HUDEP-2 (cell line): ENCODE measurements at regions not wholly inside any gene's neighbourhood (a gene's known extent, or its start where the extent isn't known, plus 50 kb on each side); places are given as distances from the start of the nearest gene placed in this dataset.

Source experiments
- DNase-seq, 76 experiments: peaks; one replicate each; lab custom pipeline; 2025; ENCODE audit not compliant: unreplicated experiment in 76 of 76; lab: John Stamatoyannopoulos, UW

DNA sequence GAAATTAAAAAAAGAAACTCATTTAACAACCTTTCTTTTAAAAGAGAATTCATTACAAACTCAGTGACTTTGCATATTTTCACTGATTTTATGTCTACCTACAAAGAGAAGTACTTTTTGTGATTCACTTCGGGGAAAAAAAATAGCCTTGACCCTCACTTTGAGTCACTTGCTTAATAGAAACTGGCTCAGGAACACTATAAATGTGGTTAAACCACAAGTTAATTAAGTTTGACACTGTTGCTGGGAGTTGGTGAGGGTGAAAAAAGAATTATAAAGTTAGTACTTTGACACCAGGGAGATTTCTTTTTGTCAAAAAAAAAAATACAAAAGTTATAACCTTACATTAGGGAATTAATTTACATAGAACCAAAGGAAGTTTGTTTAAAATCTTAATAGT, 810.9 kb downstream of the NR2F2 start:
- no peak for DNase-seq

DNA sequence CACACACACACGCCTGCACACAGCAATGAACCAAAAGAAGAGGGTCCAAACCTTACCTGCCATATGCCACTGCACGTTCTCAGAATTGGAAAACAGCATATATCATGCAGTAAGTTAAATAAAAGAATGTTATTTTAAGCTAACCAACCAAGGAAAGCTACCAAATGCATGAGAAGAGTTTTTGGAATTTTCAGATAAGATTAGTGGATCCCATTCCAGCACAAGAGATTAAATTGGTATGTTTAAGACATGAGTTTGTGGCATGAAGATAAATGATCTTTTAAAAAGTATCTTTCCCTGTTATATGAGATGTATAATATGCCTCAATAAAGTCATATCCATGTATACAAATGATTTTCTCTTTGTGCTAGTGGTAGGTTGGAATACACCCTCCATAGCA, 811.4 kb downstream of the NR2F2 start:
- DNase-seq = no peak

DNA sequence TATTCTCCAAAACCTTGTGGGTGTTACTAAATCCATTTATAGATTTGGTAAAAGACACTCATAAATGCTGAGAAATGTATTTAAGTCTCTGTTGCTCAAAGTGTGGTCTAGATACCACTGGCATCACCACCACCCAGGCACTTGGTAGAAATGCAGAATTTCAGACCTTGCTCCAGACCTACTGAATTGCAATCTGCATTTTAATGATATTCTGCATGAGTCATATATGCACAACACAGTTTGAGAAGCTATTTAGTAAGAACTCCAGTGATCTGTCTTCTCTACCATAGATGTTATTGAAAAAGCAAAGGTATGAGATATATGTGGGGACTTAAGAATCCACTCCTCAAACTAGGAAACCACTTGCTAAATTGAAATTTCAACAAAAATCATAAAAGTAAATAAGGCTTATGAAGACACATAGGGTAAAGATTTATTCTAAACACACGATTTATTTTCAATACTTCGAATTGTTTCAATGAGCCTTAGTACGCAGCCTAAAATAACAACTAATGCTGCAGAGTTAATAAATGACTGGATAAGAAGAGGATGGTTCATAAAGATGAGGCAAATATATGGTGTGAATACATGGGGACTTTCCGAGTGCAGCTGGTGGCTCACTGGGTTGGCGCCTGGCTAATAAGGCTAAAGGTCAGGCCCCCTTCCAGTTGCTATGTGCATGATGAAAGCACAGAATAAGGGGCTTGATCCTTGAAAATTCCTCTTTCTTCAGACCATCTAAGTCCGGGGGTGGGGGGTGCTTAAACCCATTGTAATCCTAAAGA, 813.3 kb downstream of the NR2F2 start:
- DNase-seq = no peak

DNA sequence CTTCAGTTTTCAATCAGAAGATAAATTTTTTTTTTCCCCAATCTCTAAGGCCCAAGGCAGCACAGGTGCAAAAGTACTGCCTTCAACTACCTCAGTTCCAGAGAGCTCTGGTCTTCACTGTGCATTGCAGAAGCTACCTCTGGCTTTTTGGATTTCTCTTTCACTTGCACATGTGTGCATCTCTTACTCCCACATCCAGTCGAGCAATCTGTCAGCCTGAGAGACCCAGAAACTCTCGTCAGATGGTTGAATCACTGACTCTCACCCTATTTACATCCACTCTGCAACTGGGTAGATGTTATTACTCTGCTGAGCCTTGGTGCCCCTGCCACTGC, 813.8 kb downstream of the NR2F2 start:
- DNase-seq = no peak

DNA sequence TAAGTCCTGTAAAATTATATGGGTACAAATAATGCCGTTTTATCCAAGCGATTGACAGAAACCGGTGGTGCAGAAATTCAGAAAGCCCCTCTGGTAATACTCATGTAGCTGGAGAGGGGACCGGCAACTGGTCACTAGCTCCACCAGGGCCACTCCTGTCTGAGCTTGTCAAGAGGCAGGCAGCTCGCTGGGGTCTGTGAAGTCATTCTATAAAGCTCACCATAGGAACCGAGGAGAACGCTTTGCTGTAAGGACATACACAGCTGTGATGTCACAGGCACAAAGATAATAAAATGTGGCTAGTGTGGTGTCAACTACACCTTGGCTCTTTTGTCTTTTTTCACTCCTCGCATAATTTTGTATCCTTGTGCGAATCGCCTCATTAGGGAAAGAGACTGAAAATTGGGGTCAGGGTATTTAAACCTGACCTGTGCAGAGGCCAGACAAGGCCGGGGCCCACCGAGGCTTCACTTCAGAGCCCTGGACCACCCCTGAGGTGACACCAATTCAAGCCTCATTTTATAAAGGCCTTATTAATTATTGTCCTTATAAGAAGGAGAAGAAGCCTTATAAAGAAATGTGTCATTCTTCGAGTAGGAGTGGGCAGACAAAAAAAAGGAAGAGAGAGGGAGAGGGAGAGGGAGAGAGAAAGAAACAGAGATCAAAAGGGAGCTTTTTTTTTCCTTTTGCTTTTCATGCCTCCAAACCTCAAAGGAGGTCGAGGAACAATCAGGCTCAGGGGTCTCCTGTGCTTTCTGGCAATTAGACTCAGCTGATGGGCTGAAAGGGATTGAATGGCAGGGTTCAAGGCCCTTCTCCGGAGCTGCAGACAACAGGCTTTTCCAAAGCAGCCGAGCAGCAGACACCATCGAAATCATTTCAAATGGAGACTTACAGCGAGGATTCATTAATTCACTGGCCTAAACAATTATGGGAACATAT, 813.3 kb upstream of the ARRDC4 start:
- no peak for DNase-seq

DNA sequence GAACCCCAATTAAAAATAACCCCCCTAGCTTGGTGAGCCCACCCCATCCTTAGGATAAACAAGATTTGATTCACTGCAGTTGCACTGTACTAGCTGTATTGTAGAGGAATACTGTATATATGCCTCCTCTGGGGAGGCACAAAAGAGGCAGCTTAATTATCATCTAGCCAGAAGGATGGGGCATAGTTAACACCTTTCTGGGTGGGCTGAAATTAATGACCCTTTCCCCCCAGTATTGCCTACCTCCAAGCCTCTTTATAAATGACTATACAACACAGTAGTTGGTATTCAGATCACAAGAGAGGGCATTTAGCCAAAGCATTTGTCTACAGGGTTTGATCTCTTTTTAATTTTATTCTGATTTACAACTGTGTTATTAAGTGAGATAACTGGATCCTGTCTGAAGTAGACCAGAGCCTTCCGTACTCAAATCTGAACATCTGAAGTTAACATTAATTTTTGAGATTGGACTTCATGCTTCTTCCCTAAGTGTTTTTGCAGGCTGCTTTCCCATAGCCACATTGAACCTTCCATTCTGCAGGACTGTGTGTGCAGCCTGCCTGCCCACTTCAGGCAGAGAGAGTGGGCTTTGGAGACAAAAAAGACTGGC, 807.0 kb upstream of the ARRDC4 start:
- no peak for DNase-seq

DNA sequence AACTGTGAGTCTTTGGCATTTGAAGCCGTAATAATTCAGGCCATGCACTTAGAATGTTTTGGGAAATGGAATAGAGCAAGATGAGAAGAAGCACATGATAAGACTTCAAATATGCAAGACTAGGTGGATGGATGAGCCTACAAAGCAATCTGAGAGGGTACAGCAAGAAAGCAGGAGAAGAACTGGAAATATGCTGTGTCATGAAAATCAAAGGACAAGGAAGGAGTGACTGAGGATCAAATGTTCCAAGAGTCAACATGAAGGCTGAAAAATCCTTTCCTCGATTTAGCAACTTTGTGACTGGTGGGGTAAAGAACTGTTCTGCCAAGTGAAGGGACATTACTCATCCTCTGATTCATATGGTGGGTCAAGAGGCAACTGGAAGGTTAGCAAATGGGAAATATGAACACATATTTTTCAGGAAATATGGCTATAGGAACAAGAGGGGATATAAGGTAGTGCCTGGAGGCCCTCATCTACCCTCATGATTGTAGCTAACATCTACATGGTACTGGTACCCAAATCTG, 803.7 kb upstream of the ARRDC4 start:
- DNase-seq = no peak

DNA sequence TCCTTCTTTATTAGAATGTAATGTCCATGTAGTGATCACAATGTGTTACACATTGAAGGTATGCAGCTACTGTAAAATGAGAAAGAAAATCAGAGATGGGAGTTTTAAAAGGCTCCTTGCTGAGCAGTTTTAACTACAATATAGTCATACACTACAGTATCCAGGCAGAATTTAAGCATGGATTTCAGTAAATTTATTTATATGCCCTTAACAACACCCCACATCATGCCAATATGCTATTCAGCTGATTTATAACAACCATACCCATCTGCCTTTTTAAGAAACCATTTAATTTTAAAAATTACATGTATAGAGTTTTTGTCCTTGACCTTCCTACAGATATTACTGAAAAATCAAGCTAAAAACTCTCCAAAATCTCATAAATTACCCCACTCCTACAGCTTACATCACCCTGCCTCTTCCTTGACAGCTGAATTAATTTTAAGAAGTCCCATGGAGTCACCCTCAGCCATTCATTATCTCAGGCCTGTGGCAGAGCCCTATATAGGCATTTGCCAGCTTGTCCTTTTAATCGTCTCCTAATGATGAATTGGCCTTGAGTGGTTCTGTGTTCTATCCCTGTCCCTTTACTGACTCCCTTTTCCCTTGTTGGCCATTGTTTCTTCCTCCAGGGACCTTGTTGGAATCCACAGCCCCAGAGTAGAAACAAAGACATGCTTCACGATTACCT, 797.6 kb upstream of the ARRDC4 start:
- DNase-seq = no peak

DNA sequence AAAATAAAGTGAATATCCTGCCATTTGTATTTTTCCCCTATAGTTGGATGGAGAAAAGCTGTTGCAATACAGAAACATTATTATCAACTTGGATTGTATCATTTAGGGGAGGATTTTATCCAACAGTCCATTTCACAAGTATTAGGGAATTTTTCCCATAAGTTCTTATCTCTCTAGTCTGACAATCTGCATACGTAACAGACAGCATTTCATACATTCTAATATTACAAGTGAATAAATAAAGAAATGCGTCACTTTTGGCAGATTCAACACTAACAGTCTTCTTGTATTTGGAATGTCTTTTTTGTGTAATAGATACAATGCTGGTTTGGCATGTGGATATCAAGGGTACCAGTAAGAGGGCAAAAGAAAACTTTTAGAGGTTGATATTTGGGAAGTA, 795.3 kb upstream of the ARRDC4 start:
- DNase-seq = no peak

DNA sequence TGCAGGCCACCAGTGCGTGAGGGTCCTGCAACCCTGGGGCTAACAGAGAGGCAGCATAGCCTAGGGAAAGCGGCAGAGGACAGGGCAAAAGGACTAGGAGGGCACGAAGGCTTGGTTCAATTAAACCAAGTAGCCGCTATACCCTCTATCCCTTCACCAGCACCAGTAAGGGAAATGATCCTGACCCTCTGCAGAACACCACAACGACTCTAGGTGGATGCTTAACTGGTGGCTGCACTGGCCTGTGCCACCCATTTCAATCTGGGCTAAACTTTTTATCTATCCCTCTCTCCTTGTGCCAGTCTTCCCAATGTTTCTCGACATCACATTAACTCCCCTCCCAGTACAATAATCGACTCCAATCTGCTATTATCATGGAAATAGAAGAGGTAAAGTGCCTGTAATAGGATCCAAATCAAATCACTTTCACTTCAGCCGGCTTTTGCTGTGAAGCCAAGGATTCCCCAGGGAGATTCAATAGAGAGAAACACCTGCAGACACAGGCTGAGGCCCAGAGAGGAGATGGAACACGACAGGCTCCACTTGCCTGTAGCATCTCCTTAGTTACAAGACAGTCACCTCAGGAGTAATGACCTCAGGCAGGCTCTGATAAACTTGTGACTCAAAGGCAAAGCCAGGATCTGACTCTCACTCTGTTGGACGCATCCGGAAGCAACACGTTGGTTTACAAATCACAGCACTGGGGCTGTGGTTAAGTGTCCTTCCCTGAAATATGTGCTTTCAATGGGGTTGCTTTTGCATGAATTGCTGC, 791.6 kb upstream of the ARRDC4 start:
- no peak for DNase-seq

DNA sequence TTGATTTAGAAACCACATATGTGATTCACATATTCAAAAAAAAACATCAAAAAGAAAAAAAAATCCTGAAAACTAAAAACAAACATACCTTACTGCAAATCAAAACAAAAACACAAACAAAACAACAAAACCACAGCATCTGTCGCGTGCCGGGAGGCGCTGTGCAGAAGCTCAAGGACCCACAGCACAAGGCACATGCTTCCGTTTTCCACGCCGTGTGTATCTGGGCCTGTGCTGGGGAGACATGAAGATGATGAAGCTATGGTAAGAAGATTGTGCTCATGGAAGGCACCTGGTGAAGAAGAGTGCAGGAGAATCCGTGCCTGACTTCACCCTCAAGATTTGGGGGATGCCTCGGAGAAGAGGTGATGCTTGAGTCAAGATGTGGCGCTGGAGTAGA, 788.9 kb upstream of the ARRDC4 start:
- no peak for DNase-seq

DNA sequence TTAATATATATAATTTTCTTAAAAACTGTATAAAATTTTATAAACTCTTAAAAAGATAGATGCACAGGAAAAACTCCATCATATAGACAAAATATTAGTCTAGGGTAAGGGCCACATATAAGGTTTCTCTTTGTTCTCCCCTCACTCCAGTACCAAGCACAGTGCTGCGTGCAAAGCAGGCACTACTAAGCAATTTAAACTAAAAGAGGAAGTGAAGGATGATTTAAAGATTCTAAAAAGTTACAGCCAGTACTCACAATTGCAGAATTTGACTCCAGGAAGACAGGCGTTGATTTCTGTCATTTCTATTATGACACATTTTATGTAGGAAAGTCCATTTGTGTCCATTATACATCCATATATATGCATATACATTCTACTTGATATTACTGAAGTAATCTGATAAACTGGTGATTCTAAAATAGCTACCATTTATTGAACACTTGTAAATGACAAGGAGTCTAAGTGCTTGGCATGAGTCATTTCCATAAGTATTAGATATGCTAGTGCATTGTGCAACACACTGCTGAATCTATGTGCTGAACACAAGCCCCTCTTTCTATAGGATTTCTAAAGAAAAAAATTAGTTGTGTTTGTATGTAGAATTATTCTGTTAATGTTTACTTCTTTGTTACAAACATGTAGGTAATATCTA, 785.5 kb upstream of the ARRDC4 start:
- DNase-seq = no peak

DNA sequence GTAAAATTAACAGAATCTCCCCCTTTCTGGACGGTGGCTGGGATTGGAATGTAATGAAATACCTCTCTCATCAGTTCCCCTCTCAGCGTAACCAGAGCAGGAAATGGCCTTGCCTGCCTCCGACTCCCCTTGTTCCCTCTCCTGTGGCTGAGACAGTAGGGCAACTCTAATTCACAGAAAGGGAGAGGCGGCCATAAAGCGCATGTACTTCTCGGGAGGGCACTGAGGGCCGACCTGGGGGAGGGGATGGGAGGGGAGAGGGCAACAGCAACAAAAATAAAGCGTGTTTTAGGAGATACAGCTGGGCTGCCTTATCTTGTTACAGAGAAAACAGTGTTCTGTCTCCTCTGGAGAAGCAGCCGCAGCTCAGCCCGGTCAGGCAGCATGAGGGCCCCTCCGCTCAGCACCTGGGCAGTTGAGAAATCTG, 783.3 kb upstream of the ARRDC4 start:
- no peak for DNase-seq

DNA sequence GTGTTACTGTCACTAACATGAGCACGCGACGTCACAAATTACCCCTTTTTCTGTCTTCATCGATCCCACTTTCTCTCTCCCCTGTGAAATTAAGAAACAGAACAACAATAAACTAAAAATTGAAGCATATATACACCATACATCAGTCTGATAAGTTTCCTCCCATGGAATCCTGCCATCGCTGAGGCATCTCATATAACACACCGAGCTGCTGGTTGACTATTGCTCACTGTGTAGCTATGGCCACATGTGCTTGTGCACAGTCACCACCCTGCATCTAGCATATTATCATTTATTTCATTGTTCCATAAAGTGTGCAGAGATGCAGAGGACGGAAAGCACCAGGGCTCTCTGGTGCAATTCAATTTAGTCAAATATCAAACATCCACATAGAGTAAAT, 777.9 kb upstream of the ARRDC4 start:
- DNase-seq = no peak

DNA sequence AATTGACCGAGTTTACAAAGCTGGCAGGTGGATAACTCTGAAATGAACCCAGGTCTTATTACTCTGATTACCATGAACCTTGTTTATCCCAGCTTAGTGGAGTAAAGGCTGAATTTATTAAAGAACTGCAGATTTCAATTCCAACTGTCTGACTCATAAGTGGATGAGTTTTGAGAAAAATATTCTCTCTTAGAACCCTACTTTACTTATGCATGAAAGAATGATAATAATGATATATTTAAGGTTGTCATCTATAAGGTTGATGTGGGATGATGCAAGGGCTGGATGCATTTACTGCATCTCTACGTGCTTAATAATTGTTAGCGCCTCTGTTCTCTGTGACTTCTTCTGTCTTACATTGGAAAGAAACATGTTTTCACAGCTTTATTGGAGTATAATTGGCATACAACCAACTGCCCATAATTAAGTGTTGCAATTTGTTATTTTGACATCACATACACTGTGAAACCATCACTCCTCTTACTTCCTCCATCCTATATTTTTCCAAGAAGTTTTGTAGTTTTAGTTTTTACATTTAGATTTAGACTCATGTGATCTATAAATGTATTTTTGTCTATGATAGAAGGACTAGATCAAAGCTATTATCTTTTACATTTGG, 771.2 kb upstream of the ARRDC4 start:
- no peak for DNase-seq

DNA sequence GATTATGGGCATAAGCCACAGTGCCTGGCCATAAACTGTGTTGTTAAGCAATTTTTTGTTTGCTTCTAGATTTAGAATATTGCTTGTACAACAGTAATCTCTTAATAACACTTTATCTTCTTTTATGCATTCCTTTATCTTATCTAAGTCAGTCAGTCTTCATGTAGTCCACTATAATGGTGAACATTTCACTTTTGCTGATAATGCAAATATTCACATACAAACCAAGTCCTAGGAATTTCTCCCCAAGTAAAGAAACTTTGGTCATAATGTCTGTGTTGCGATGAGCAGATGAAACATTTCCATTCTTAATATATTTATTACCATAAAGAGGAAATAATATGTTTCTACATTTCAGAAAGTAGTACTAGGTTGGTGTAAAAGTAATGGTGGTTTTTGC, 765.8 kb upstream of the ARRDC4 start:
- DNase-seq = no peak

DNA sequence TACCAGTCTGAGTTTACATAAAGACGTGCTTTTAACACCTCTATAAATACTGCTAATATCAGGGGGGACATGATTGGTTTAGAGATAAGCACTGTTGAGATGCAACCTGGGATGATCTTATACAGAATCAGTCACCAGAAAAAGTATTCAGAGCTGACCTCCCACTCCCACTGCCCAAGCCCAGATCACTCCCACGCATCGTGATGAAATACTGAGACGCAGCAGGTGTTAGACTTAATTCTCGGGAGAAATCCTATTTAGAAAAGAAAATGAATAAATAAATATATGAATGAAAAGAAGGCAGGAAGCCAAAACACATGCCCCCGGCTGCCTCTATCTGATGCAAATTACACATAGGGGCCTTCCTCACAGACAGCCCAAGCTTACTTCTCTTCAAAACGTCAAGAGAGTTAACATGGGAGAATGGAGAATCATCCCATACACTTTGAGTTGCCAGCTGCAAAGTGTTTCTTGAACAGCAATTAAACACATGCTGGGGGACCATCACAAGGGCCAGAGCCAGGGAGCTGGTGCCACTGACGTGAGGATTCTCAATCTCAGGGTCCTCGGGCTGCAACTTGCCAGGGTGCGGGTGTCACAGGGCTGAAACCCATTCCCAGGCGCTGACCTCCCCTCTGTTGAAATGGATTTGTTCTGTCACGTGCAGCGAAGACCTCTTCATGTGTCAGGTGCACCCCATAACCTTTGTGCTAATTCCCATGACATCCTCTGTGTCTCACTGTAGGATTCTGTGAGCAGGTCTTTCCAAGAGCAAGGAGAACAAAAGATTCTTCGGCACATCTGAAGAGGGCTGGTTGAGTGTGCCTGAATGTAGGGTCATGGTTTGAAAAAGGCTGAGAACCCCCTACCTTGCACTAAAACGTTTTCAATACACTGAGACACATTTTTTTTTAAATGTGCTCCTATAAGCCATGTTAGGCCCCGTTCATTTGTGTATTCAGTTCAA, 764.2 kb upstream of the ARRDC4 start:
- DNase-seq = no peak
